ENCODE measurements at regions not wholly inside any gene's neighbourhood (a gene's known extent, or its start where the extent isn't known, plus 50 kb on each side); places are given as distances from the start of the nearest gene placed in this dataset.

- H3K9me3 ChIP-seq (ENCODE audit: severe bottlenecking): no peaks in the 10 kb centered on the region
- ATAC-seq (ENCODE audit: low read depth) (no peak), DNase-seq (ENCODE audit: low spot score) (no peak)
- H3K27me3 ChIP-seq (ENCODE audit: insufficient read depth, poor library complexity, severe bottlenecking): no peaks in the 10 kb centered on the region
- no peak overlapping the region for H3K4me3 ChIP-seq (ENCODE audit: severe bottlenecking)
- TF ChIP-seq, protein P1, sequence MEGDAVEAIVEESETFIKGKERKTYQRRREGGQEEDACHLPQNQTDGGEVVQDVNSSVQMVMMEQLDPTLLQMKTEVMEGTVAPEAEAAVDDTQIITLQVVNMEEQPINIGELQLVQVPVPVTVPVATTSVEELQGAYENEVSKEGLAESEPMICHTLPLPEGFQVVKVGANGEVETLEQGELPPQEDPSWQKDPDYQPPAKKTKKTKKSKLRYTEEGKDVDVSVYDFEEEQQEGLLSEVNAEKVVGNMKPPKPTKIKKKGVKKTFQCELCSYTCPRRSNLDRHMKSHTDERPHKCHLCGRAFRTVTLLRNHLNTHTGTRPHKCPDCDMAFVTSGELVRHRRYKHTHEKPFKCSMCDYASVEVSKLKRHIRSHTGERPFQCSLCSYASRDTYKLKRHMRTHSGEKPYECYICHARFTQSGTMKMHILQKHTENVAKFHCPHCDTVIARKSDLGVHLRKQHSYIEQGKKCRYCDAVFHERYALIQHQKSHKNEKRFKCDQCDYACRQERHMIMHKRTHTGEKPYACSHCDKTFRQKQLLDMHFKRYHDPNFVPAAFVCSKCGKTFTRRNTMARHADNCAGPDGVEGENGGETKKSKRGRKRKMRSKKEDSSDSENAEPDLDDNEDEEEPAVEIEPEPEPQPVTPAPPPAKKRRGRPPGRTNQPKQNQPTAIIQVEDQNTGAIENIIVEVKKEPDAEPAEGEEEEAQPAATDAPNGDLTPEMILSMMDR (IDR thresholded peaks at IDR 0.05; ENCODE audit: poor library complexity, severe bottlenecking): no peak
- no peaks in the 10 kb centered on the region for H3K36me3 ChIP-seq (ENCODE audit: low read depth)
- H3K27ac ChIP-seq (ENCODE audit: poor library complexity, severe bottlenecking): no peak overlapping the region
- no peaks in the 10 kb centered on the region for H3K4me1 ChIP-seq (ENCODE audit: insufficient read depth, poor library complexity, severe bottlenecking)
Measured at GRCh38 chr7:125032943-125033342, 103.3 kb upstream of the POT1 start.

- H3K36me3 ChIP-seq (ENCODE audit: low read depth): no peaks in the 10 kb centered on the region
- H3K4me3 ChIP-seq (ENCODE audit: severe bottlenecking): no peak overlapping the region
- H3K9me3 ChIP-seq (ENCODE audit: severe bottlenecking): no peaks in the 10 kb centered on the region
- DNase-seq (ENCODE audit: low spot score) (no peak), ATAC-seq (ENCODE audit: low read depth) (no peak)
- H3K27me3 ChIP-seq (ENCODE audit: insufficient read depth, poor library complexity, severe bottlenecking): peaks cover 3% of the 10 kb centered on the region
- H3K27ac ChIP-seq (ENCODE audit: poor library complexity, severe bottlenecking): no peak overlapping the region
- TF ChIP-seq, protein P1 (IDR thresholded peaks at IDR 0.05; ENCODE audit: poor library complexity, severe bottlenecking): no peak
- H3K4me1 ChIP-seq (ENCODE audit: insufficient read depth, poor library complexity, severe bottlenecking): no peaks in the 10 kb centered on the region
Measured at GRCh38 chr7:125030756-125031387, 101.2 kb upstream of the POT1 start.

GRCh38 chr7:125025620-125026019 lies 96.0 kb upstream of the POT1 start:
- TF ChIP-seq, protein P1 (IDR thresholded peaks at IDR 0.05; ENCODE audit: poor library complexity, severe bottlenecking): no peak
- no peak for ATAC-seq (ENCODE audit: low read depth)

GRCh38 chr7:125020801-125021200 lies 91.2 kb upstream of the POT1 start:
- ATAC-seq (ENCODE audit: low read depth) (no peak), DNase-seq (ENCODE audit: low spot score) (no peak)
- Histone ChIP-seq H3K4me1 (ENCODE audit: insufficient read depth, poor library complexity, severe bottlenecking) (no peaks in the 10 kb centered on the region), H3K36me3 (ENCODE audit: low read depth) (no peaks in the 10 kb centered on the region), H3K27ac (ENCODE audit: poor library complexity, severe bottlenecking) (no peak overlapping the region), H3K27me3 (ENCODE audit: insufficient read depth, poor library complexity, severe bottlenecking) (no peaks in the 10 kb centered on the region), H3K9me3 (ENCODE audit: severe bottlenecking) (no peaks in the 10 kb centered on the region), H3K4me3 (ENCODE audit: severe bottlenecking) (no peak overlapping the region)
- TF ChIP-seq, protein P1 (IDR thresholded peaks at IDR 0.05; ENCODE audit: poor library complexity, severe bottlenecking): no peak

More at GRCh38 chr7:125025620-125026019, 96.0 kb upstream of the POT1 start:
- no peaks in the 10 kb centered on the region for H3K4me1 ChIP-seq (ENCODE audit: insufficient read depth, poor library complexity, severe bottlenecking)
- H3K27me3 ChIP-seq (ENCODE audit: insufficient read depth, poor library complexity, severe bottlenecking): peaks cover 3% of the 10 kb centered on the region
- DNase-seq (ENCODE audit: low spot score): no peak
- H3K4me3 ChIP-seq (ENCODE audit: severe bottlenecking): no peak overlapping the region
- H3K27ac ChIP-seq (ENCODE audit: poor library complexity, severe bottlenecking): no peak overlapping the region
- no peaks in the 10 kb centered on the region for H3K36me3 ChIP-seq (ENCODE audit: low read depth)
- H3K9me3 ChIP-seq (ENCODE audit: severe bottlenecking): no peaks in the 10 kb centered on the region

GRCh38 chr7:125010540-125010939 lies 80.9 kb upstream of the POT1 start:
- no peaks in the 10 kb centered on the region for H3K27me3 ChIP-seq (ENCODE audit: insufficient read depth, poor library complexity, severe bottlenecking)
- TF ChIP-seq, protein P1 (IDR thresholded peaks at IDR 0.05; ENCODE audit: poor library complexity, severe bottlenecking): no peak
- no peaks in the 10 kb centered on the region for H3K4me1 ChIP-seq (ENCODE audit: insufficient read depth, poor library complexity, severe bottlenecking)
- H3K27ac ChIP-seq (ENCODE audit: poor library complexity, severe bottlenecking): no peak overlapping the region
- DNase-seq (ENCODE audit: low spot score) (no peak), ATAC-seq (ENCODE audit: low read depth) (no peak)
- no peaks in the 10 kb centered on the region for H3K9me3 ChIP-seq (ENCODE audit: severe bottlenecking)
- no peak overlapping the region for H3K4me3 ChIP-seq (ENCODE audit: severe bottlenecking)
- no peaks in the 10 kb centered on the region for H3K36me3 ChIP-seq (ENCODE audit: low read depth)
